Activated naive CD8-positive, alpha-beta T cell treated with anti-CD3 and anti-CD28 coated beads, Interleukin-2, amount 50 U/mL, for 24 hours (primary cell): ENCODE measurements at regions not wholly inside any gene's neighbourhood (a gene's known extent, or its start where the extent isn't known, plus 50 kb on each side); places are given as distances from the start of the nearest gene placed in this dataset.
"Not testable (repeated sequence)": the region's sequence is repeated elsewhere in the genome, so short reads cannot be mapped to it uniquely, and the experiment has no call there.

Source experiments
- ATAC-seq: fragments of 150-1000 bp; cut with Tn5 transposase; one replicate; pipeline ENCODE4 v1.10.0; 2021
- DNase-seq: peaks from one replicate; pipeline ENCODE4 v3.0.0; 2021
- H3K27ac Mint-ChIP-seq: one replicate; pipeline ENCODE4 v1.8.0; 2021; ENCODE audit warnings: mild to moderate bottlenecking, mixed read lengths
- H3K27me3 Mint-ChIP-seq: one replicate; pipeline ENCODE4 v1.8.0; 2021; ENCODE audit warnings: mixed read lengths
- H3K36me3 Mint-ChIP-seq: one replicate; pipeline ENCODE4 v1.8.0; 2021; ENCODE audit warnings: low read depth, mixed read lengths
- H3K4me1 Mint-ChIP-seq: one replicate; pipeline ENCODE4 v1.8.0; 2021; ENCODE audit warnings: mixed read lengths
- H3K4me3 Mint-ChIP-seq: one replicate; pipeline ENCODE4 v1.8.0; 2021; ENCODE audit warnings: mild to moderate bottlenecking, moderate library complexity, mixed read lengths
- H3K9me3 Mint-ChIP-seq: one replicate; pipeline ENCODE4 v1.8.0; 2021; ENCODE audit warnings: mixed read lengths

- H3K4me3 Mint-ChIP-seq, result no peak overlapping the region
- no peak for DNase-seq
- ATAC-seq, result no peak
- H3K36me3 Mint-ChIP-seq, result no peaks in the 10 kb centered on the region
- no peak overlapping the region for H3K27ac Mint-ChIP-seq
- H3K9me3 Mint-ChIP-seq, result no peaks in the 10 kb centered on the region
- H3K4me1 Mint-ChIP-seq, result no peaks in the 10 kb centered on the region
- no peaks in the 10 kb centered on the region for H3K27me3 Mint-ChIP-seq
Measured at GRCh38 chr2:167761465-167762136, 485.8 kb downstream of the STK39 start.

GRCh38 chr2:167759531-167759930, 487.9 kb downstream of the STK39 start:
- Mint-ChIP-seq H3K9me3 (no peaks in the 10 kb centered on the region), H3K27me3 (no peaks in the 10 kb centered on the region), H3K27ac (no peak overlapping the region)

DNA sequence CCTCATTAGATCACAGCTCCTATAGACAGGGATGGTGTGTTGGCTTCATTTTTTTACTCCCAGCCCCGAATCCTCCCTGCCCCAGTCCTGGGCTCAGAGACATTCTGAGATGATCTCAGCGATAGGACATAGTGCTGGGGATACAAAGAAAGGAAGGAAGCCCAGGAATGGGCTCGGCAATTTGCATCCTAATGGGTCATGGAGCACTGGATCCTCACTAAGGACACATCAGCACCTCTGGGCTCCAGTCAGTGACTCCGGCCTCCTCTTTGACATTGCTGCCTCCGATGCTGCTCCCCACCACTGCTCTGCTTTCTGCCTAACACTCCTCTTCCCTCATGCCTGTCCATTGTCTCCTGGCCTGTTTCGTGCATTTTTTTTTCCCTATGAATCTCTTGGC, 489.1 kb downstream of the STK39 start:
- Mint-ChIP-seq H3K4me1 (no peaks in the 10 kb centered on the region), H3K27ac (no peak overlapping the region), H3K9me3 (no peaks in the 10 kb centered on the region), H3K27me3 (no peaks in the 10 kb centered on the region), H3K4me3 (no peak overlapping the region), H3K36me3 (no peaks in the 10 kb centered on the region)
- ATAC-seq (no peak), DNase-seq (no peak)

More at GRCh38 chr2:167759531-167759930, 487.9 kb downstream of the STK39 start:
- H3K4me1 Mint-ChIP-seq, result no peaks in the 10 kb centered on the region
- no peak overlapping the region for H3K4me3 Mint-ChIP-seq
- ATAC-seq (no peak), DNase-seq (no peak)
- H3K36me3 Mint-ChIP-seq, result no peaks in the 10 kb centered on the region

- Mint-ChIP-seq H3K4me1 (no peaks in the 10 kb centered on the region), H3K9me3 (no peaks in the 10 kb centered on the region), H3K36me3 (no peaks in the 10 kb centered on the region), H3K27ac (no peak overlapping the region), H3K27me3 (peaks cover 3% of the 10 kb centered on the region), H3K4me3 (no peak overlapping the region)
- no peak for DNase-seq
- no peak for ATAC-seq
Measured at GRCh38 chr2:167756446-167756845, 490.9 kb downstream of the STK39 start.

- Mint-ChIP-seq H3K4me1 (no peaks in the 10 kb centered on the region), H3K27ac (no peak overlapping the region), H3K27me3 (peaks cover 8% of the 10 kb centered on the region), H3K9me3 (no peaks in the 10 kb centered on the region), H3K4me3 (no peak overlapping the region), H3K36me3 (no peaks in the 10 kb centered on the region)
- no peak for DNase-seq
- no peak for ATAC-seq
Measured at GRCh38 chr2:167753142-167753541, 494.3 kb downstream of the STK39 start.

DNA sequence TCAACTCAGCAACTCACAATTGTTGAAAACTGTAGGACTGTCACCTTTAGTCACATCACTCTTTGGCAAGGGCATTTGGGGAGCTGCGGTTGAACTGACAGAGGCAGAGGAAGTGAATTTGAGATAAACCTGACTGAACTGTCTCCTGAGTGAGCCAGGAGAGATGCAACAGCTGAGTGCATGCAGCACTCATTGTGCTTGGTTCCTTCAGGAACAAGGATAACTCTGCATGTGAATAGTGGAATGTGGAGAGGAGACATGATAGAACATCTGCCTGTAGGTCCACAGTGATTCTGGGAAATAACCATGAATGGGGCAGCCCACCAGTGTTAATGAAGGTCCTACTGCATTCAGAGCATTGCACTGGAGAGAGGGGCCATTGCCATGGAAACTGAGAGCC, 494.7 kb downstream of the STK39 start:
- Mint-ChIP-seq H3K4me3 (no peak overlapping the region), H3K27me3 (peaks cover 8% of the 10 kb centered on the region), H3K9me3 (no peaks in the 10 kb centered on the region), H3K4me1 (no peaks in the 10 kb centered on the region), H3K36me3 (no peaks in the 10 kb centered on the region), H3K27ac (no peak overlapping the region)
- ATAC-seq (no peak), DNase-seq (no peak)

DNA sequence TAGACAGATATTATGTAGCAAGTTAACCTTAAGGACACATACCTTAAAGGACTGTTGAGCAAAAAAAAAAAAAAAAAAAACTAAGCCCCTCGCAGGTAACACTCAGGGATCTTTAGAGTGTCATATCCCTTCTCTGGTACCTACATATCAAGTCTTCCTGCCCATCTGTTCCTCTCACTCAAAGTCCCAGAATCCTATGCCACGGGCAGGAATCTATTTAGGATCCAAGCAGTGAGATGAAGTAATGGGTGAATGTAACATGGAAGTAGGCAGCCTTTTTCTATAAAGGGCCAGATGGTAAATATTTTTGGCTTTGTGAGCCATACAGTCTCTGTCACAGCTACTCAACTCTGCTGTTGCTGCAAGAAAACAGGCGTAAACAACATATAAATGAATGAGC, 496.7 kb downstream of the STK39 start:
- Mint-ChIP-seq H3K27me3 (peaks cover 10% of the 10 kb centered on the region), H3K9me3 (no peaks in the 10 kb centered on the region), H3K4me1 (no peaks in the 10 kb centered on the region), H3K4me3 (no peak overlapping the region), H3K27ac (no peak overlapping the region), H3K36me3 (no peaks in the 10 kb centered on the region)
- DNase-seq (no peak), ATAC-seq (no peak)

DNA sequence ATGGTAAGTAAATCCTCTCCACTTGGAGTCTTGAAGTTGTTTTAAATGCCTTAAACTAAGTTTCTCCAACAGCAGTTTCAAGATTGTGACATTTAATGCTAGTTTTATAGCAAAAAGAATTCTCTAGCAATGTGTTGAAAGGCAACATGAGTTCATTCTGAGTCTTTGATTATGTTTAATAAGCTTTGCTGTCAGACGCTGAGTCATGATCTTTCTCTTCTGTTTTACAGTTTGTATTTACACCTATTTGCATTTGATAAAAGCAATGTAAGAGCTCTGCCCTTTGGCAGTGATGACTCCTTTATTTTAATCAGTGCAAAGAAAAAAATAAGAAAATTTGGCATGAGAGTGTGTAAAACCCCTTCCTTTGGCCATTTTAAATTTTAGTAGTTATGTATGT, 497.7 kb downstream of the STK39 start:
- H3K27me3 Mint-ChIP-seq, result peaks cover 10% of the 10 kb centered on the region
- H3K27ac Mint-ChIP-seq, result no peak overlapping the region
- no peak for ATAC-seq
- no peaks in the 10 kb centered on the region for H3K4me1 Mint-ChIP-seq
- H3K4me3 Mint-ChIP-seq, result no peak overlapping the region
- DNase-seq, result no peak
- H3K9me3 Mint-ChIP-seq, result no peaks in the 10 kb centered on the region
- no peaks in the 10 kb centered on the region for H3K36me3 Mint-ChIP-seq

- no peak for DNase-seq
Measured at GRCh38 chr2:167749016-167749415, 498.4 kb downstream of the STK39 start.

DNA sequence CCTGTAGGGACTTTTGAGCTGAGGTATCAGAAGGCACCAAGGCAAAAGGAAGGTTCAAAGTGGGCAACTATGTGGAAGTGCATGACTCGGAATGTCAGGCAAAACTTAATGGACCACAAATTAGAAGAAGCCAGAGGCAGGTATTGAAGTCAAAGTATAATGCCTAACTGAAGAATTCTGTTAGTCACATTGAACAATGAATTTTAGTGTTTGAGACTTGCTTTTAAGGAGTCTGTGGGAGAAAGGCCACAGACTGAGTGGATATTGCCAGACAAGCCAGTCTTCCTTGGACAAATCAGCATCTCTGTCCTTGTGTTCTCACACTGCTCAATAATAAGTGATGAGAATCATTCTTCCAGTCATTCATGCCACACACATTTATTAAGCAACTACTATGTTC, 498.9 kb downstream of the STK39 start:
- Mint-ChIP-seq H3K27ac (no peak overlapping the region), H3K9me3 (no peaks in the 10 kb centered on the region), H3K4me3 (no peak overlapping the region), H3K27me3 (peaks cover 10% of the 10 kb centered on the region), H3K36me3 (no peaks in the 10 kb centered on the region), H3K4me1 (no peaks in the 10 kb centered on the region)
- ATAC-seq (no peak), DNase-seq (no peak)

More at GRCh38 chr2:167749016-167749415, 498.4 kb downstream of the STK39 start:
- Mint-ChIP-seq H3K36me3 (no peaks in the 10 kb centered on the region), H3K27me3 (peaks cover 10% of the 10 kb centered on the region), H3K4me1 (no peaks in the 10 kb centered on the region), H3K27ac (no peak overlapping the region), H3K9me3 (no peaks in the 10 kb centered on the region), H3K4me3 (no peak overlapping the region)
- no peak for ATAC-seq

- no peak overlapping the region for H3K4me3 Mint-ChIP-seq
- ATAC-seq (no peak), DNase-seq (no peak)
- H3K36me3 Mint-ChIP-seq, result no peaks in the 10 kb centered on the region
- no peak overlapping the region for H3K27ac Mint-ChIP-seq
- H3K9me3 Mint-ChIP-seq, result no peaks in the 10 kb centered on the region
- H3K27me3 Mint-ChIP-seq, result peaks cover 6% of the 10 kb centered on the region
- H3K4me1 Mint-ChIP-seq, result no peaks in the 10 kb centered on the region
Measured at GRCh38 chr2:167745667-167746066, 501.7 kb downstream of the STK39 start.

DNA sequence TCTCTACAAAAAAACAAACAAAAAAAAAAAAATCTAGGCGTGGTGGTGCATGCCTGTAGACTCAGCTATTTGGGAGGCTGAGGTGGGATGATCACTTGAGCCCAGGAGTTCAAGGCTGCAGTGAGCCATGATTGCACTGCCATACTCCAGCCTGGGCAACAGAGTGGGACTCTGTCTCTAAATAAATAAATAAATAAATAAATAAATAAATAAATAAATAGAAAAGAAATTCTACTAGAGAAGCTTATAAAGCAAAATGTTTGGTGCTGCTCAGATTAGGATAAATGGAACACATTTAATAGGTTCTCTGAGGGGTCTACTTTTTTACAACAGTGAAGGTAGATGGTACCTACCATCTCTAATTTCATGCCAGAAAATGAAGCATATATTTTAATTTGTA, 507.5 kb downstream of the STK39 start:
- not testable (repeated sequence) for H3K4me3 Mint-ChIP-seq, ATAC-seq, H3K36me3 Mint-ChIP-seq, H3K27me3 Mint-ChIP-seq, H3K4me1 Mint-ChIP-seq, DNase-seq, H3K9me3 Mint-ChIP-seq, H3K27ac Mint-ChIP-seq

DNA sequence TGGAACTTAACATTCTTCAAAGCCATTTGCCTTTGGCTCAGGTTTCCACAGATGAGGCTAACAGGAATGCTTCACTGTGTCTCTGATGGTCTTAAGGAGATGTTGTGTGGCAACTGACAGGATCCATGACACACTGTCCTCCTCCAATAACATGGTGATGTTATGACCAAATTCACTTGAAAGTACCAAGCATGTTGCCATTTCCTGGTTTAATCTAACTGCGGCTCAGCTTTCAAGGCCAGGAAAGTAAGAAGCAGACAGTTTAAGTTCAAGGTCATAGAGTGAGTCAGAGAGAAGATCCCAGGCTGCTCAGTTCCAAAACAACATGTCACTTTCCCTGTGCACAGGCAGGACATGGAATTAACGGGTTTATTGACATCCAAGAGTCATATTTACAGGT, 513.6 kb downstream of the STK39 start:
- no peak for ATAC-seq
- Mint-ChIP-seq H3K4me1 (no peaks in the 10 kb centered on the region), H3K9me3 (no peaks in the 10 kb centered on the region), H3K27ac (no peak overlapping the region), H3K36me3 (no peaks in the 10 kb centered on the region), H3K4me3 (no peak overlapping the region), H3K27me3 (no peaks in the 10 kb centered on the region)
- no peak for DNase-seq

- ATAC-seq (no peak), DNase-seq (no peak)
- Mint-ChIP-seq H3K4me1 (no peaks in the 10 kb centered on the region), H3K36me3 (no peaks in the 10 kb centered on the region), H3K27ac (no peak overlapping the region), H3K4me3 (no peak overlapping the region), H3K9me3 (no peaks in the 10 kb centered on the region), H3K27me3 (no peaks in the 10 kb centered on the region)
Measured at GRCh38 chr2:167732326-167732725, 515.1 kb downstream of the STK39 start.

DNA sequence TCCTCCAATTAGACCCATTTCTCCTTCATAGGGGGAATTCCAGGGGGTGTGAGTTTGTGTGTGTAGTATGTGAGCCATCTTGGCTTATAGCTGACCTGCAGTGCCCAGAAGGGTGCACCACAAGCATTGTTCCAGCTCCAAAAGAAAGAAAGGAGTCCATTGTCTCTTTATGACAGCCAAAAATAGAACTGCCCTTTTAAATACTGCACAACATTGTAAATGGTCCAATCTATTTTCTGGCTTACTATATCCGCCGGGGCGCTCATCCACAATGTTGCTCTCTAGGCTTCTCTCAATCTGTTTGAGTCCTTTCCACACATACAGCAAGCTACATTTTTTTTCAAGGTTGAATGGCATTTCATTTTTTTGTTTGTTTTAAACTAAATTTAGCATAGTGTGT, 517.5 kb downstream of the STK39 start:
- no peaks in the 10 kb centered on the region for H3K4me1 Mint-ChIP-seq
- H3K36me3 Mint-ChIP-seq, result no peaks in the 10 kb centered on the region
- no peak for ATAC-seq
- no peak overlapping the region for H3K4me3 Mint-ChIP-seq
- H3K27me3 Mint-ChIP-seq, result no peaks in the 10 kb centered on the region
- H3K27ac Mint-ChIP-seq, result no peak overlapping the region
- no peaks in the 10 kb centered on the region for H3K9me3 Mint-ChIP-seq
- DNase-seq, result no peak

DNA sequence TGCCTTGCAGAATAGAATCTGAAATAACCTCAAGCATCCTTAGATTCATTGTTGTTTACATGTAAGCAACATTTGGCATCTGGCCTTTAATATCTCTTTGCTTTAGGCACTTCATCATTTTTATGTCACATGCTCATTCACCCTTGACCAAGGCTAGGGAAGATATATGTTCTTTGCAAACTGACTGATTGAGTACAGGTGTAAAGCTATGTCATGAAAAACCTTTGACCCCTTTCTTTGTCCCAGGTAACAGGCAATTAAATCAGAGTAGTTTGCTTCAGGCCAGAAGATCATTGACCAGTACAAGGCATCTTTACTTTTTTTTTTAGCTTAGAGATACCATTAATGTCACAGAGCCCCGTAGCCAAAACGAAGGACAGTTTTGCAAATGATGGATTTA, 520.6 kb downstream of the STK39 start:
- ATAC-seq (no peak), DNase-seq (no peak)
- Mint-ChIP-seq H3K27ac (no peak overlapping the region), H3K4me3 (no peak overlapping the region), H3K27me3 (no peaks in the 10 kb centered on the region), H3K9me3 (no peaks in the 10 kb centered on the region), H3K4me1 (no peaks in the 10 kb centered on the region), H3K36me3 (no peaks in the 10 kb centered on the region)
